ENCODE measurements at regions not wholly inside any gene's neighbourhood (a gene's known extent, or its start where the extent isn't known, plus 50 kb on each side); places are given as distances from the start of the nearest gene placed in this dataset.
A peak's percentile ranks its signal among the peaks of the same experiment; 100 is the strongest.

DNA sequence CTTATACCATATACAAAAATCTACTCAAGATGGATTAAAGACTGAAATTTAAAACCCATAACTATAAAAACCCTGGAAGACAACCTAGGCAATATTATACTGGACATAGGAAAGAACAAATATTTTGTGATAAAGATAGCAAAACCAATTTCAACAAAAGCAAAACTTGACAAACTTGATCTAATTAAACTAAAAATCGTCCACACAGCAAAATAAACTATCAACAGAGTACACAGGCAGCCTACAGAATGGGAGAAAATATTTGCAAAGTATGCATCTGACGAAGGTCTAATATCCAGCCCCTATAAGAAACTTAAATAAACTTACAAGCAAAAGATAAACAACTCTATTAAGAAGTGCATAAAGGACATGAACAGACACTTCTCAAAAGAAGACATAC lies 240.1 kb downstream of the HGF start:
- no peak for DNase-seq

DNA sequence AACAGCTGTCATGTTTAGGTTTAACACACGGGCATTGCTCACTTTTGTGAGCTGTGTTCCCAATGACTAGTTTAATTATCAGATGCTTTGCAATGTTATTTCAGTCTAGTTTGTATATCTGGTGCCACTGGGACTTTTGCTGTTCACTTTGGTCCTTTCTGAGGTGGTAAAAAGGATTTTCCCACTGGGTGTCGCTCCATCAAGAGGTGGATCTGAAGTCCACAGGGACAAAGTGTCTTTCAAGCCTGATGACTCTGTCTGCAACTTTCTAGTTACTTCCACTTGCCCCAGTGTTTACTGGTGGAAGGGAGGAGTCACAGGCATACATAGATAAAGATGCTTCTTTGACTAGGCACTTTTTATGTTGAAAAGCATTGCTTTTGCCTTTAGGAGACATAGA lies 242.2 kb downstream of the HGF start:
- no peak for DNase-seq

DNA sequence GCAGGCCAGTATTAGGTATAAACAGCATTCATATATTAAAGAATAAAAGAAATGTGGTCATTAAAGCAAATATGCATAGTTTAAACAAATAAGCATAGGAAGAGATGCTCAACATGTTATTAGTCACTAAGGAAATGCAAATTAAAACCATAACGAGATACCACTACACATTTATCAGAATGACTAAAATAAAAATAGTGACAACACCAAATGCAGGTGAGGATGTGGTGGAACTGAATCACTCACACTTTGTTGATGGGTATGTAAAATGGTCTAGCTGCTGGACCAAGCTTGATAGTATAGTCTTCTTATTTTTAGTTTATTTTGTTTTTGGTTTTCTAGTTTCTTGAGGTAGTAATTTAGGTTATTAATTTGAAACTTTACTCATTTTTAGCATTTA lies 242.9 kb downstream of the HGF start:
- no peak for DNase-seq

- DNase-seq = no peak
Measured at GRCh38 chr7:81525841-81526240, 244.0 kb downstream of the HGF start.

GRCh38 chr7:81519886-81520285 lies 250.0 kb downstream of the HGF start:
- DNase-seq = no peak

DNA sequence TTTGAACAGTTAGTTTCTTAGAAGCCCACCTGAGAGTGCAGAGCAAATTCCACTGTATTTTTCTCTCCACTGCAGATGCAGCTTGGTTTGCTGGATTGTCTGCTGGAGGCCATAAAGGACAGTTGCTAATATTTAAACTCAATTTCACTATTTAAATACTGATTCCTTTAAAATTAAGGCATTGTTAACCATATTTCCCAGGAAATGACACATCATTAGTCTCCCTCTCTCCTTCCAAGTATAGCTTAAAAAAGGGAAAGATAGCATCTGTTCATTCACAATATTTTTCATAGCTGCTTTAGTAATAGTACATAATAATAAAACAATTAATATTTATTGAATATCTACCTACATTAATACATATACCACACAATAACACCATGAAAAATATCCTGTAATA lies 252.9 kb downstream of the HGF start:
- DNase-seq = no peak

- DNase-seq = no peak
Measured at GRCh38 chr7:81515009-81515408, 254.8 kb downstream of the HGF start.

DNA sequence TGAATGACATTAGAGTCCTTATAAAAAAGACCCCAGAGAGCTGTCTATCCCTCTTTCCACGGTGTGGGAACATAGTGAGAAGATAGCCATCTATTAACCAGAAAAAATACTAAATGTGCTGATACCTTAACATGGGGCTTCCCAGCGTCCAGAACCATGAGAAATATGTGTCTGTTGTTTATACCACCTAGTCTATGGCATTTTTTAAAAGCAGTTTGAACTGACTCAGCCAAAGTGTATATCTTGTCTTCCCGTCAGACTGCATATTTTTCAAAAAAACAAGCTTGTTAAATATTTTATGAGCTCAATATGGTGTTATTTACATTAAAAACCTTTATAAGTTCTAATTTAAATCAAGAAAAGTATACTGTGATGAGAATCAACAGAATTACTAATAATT lies 255.3 kb downstream of the HGF start:
- DNase-seq = no peak

DNA sequence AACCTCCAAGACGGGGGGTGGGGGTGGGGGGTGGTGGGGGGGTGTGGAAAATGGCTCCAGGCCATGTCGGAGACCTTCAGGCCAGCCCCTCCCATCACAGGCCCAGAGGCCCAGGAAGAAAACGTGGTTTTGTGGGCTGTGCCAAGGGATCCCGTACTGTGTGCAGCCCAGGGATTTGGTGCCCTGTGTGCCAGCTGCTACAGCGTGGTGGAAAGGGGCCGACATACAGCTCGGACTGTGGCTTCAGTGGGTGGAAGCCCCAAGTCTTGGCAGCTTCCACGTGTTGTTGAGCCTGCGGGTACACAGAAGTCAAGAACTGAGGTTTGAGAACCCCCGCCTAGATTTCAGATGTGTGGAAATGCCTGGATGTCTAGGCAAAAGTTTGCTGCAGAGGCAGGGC lies 259.7 kb downstream of the HGF start:
- no peak for DNase-seq

DNA sequence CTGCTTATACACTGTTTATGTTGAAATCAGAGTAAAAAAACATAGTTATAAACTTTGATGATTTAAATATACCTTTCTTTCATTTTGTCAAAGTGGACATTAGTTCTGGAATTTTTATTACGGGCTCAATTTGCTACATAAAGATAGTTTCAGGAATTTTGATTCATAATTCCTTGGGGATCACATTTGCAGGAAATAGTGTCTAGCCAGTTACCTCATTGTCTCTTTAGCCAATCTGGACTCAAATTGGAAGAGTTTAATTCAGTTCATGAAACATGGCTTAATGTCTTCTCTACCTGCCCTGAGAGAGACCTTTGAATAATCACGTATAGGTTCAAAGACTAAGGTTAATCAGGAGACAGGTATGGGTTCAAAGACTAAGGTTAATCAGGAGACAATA lies 262.6 kb downstream of the HGF start:
- DNase-seq = no peak

- DNase-seq = no peak
Measured at GRCh38 chr7:81506609-81507008, 263.2 kb downstream of the HGF start.

- DNase-seq = no peak
Measured at GRCh38 chr7:81503771-81504170, 266.1 kb downstream of the HGF start.

DNA sequence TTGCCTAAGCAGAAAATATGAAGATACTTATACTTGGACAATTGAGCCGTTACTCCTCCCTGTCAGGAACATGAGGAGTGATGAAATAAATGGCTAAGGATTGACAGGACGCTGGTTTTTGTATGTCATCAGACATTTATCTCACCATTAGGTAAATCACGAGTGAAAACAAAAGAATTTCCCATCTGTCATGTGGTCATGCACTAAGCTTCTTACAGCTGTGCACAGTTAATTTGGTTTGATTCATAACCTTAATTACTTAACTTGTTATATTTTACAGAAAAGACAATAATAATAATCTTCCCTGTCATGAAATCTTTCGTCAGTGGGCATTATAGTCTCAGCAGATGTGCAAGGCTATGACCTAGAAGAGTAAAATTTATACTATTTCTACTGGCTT lies 266.5 kb downstream of the HGF start:
- DNase-seq = no peak

DNA sequence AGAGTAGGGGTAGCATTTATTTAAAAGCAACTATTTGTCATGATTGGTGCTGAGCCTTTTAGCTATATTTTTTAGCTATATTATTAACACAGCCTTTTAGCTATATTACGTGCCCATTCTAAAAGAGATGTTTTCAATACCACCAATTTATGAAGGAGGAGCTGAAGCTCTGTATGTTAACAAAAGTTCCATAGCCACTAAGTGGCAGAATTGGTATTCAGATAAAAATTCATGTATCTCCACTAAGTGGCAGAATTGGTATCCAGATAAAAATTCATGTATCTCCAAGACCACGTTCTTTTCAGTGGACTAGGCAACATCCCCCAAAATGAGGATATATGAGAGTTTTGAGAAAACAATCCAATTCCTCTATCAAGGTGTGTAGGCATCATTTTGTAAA lies 268.6 kb downstream of the HGF start:
- no peak for DNase-seq

DNA sequence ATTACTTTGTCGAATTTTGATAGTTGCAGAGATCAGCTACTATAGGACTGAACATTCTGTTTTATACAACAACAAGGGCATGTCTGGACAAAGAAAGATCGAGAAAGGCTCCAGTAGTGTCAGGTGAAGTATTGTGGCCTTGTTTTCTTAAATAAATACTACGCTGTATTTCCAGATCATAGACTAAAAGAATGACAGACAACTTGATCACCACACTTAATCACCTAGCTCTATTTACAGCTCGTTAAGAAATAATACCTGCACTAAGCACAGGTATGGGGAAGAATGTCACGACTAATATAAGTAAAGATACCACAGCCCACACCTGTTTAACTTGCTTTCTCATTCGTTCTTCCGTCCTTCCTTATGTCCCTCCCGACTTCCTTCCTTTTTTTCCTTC lies 269.2 kb downstream of the HGF start:
- DNase-seq = no peak

- peak in 8 of 56 donors; percentile 2 to 33 (median 8) for DNase-seq
Measured at GRCh38 chr7:81499262-81500116, 270.4 kb downstream of the HGF start.

DNA sequence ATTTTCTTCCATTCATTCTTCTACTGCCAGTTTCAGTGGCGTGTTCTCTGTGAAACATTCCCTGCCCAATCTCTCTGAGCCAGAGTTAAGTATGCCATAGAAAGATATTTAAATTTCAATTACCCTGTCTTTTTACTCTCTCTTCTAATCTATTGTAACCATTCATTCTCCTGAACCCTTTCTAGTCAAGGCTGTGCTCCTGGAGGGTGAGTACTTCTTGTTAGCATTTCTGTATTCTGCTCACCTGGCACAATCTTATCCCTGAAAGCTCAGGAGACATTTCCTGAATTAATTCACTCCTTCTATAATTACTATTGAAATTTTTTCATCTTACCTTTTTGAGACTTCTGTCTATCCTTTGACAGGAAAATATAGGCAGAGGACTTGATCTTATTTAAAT lies 271.7 kb downstream of the HGF start:
- no peak for DNase-seq

- DNase-seq = no peak
Measured at GRCh38 chr7:81492910-81493309, 276.9 kb downstream of the HGF start.

DNA sequence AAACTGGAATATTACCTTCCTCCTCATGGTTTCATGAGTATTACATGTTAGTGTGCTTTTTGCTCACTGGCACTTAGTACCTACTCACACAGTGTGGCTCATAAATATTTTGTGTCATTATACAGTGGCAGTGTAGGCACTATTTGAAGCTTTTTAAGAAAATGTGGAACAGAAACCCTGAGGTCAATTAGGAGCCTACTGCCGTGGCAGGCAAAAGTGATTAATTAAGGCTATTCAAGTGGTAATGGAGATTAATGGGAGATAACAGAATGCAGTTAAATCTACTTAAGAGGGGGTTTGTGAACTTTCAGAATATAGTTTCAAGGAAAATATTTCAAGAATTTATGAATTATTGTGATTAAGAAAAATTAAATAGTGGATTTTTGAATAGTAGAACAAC lies 277.6 kb downstream of the HGF start:
- no peak for DNase-seq

- DNase-seq = no peak
Measured at GRCh38 chr7:81491573-81491972, 278.3 kb downstream of the HGF start.

GRCh38 chr7:81488210-81488609 lies 281.6 kb downstream of the HGF start:
- DNase-seq = no peak

DNA sequence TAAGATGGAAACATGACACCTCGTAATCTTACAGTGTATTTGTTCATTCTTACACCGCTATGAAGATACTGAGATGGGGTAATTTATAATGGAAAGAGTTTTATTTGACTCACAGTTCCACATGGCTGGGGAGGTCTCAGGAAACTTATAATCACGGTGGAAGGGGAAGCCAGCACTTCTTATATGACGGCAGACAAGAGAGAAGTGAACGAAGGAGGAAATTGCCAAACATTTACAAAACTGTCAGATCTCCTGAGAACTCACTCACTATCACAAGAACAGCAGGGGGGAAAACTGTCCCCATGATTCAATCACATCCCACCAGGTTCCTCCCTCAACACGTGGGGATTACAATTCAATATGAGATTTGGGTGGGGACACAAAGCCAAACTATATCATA lies 282.3 kb downstream of the HGF start:
- no peak for DNase-seq

DNA sequence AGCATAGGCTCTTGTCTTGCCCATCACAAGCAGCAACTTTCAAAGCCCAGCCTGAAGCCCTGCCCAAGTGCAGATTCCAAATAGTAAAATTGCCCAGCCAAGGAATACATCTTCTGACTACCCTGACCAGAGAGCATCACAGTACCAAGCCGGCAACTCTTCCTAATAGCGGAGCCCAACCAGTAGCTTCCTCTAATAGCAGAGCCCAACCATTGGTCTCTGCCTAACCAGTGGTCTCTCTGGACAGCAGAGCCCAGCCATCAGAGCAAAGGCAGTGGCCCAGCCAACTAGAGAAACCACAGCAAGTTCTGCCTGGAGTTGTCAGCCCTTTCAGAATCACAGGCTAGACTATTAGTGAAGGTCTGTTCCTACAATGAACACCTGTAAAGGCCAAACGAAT lies 285.6 kb downstream of the HGF start:
- peak in 11 of 56 donors; percentile 2 to 39 (median 7) for DNase-seq

Data from nucleus accumbens (tissue), 56 donors.